ENCODE measurements at regions not wholly inside any gene's neighbourhood (a gene's known extent, or its start where the extent isn't known, plus 50 kb on each side); places are given as distances from the start of the nearest gene placed in this dataset.

- TF ChIP-seq POLR2A (IDR thresholded peaks at IDR 0.05; ENCODE audit: low read depth, low read length) (no peak), SPI1 (IDR thresholded peaks at IDR 0.05; ENCODE audit: low read depth, low read length) (no peak), POLR2AphosphoS5 (IDR thresholded peaks at IDR 0.05; ENCODE audit: low read depth, low read length) (no peak), TAF1 (IDR thresholded peaks at IDR 0.05; ENCODE audit: low read depth, low read length) (no peak), POU2F2 (IDR thresholded peaks at IDR 0.05; ENCODE audit: low read depth, low read length) (no peak), PAX5 (IDR thresholded peaks at IDR 0.05; ENCODE audit: insufficient read depth, low read length, severe bottlenecking) (no peak)
Observed at GRCh38 chrX:106378616-106379015, 210.5 kb downstream of the PWWP3B start.
